Glomerular endothelial cell (primary cell): ENCODE measurements at regions not wholly inside any gene's neighbourhood (a gene's known extent, or its start where the extent isn't known, plus 50 kb on each side); places are given as distances from the start of the nearest gene placed in this dataset.

Experiments used
- DNase-seq: peaks from one replicate; pipeline ENCODE4 v3.0.0-alpha.2; 2011; ENCODE audit warnings: low read depth, low spot score; ENCODE audit errors: extremely low read depth

DNA sequence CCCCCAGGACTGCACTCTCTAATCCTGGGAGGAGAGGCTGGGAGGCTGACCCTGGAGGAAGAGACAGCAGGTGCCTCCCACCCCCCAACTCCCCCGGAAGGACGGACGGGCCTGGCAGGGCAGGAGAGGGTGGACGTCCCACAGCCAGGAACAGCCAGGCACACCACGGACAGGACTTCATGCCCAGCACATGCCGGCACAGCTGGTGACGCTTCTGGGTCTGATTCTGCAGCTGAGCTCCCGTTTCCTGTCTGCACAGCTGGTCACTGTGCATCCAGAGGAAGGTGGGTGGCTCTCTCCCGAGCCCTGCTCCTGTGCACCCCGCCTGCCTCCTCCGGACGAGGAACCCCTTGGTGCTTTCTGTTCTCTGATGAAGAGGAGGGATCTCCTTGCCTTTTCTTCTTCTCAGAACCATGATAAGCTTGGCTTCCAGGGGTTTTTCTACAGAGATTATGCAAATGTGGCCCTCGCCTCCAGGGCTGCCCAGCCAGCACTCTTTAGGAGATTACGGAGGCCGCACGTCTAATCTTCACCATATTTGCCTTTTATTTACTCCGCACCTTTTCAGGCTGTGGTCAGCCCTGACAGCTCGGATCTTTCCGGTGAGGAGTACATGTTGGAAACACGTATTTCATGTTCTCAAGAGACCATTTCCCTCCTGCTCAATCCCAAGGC lies 1295.8 kb downstream of the BRD1 start:
- DNase-seq: no peak

DNA sequence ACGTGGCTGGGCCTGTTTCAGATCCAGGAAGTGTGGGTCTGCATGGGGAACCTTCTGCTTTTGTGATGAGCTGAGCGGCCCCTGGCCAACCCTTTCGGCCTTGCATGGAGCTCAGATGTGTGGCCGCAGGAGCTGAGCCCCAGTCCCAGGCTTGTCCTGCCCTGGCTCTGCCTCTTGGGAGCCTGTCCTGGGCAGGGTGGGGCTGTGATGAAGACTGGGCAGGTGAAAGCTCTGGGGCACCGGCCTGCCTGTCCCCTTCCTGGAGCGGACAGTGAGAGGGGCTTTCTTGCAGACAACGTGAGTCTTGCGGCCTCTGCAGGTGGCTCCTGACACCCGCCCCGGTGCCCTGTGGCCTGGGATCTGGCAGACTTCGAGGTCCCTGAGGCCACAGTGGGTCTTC lies 1296.6 kb downstream of the BRD1 start:
- no peak for DNase-seq

DNA sequence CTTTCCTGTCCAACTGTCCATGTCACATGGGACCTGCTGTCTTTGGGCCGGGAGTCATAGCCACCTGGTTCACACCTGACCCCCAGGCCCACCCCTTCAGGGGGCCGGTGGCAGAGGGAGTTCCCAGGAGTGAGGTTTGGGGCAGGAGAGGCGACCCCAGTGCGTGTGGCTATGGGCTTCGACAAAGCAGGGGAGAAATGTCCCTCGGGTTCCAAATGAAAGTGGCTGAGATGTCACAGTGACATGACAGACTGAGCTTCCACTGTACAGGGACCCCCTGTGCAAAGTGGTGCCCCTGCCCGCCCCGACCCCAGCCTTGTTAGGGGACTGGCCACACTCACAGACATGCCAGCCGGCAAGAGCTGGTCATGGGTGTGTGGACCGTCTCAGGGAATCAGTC lies 1297.0 kb downstream of the BRD1 start:
- DNase-seq: no peak

DNA sequence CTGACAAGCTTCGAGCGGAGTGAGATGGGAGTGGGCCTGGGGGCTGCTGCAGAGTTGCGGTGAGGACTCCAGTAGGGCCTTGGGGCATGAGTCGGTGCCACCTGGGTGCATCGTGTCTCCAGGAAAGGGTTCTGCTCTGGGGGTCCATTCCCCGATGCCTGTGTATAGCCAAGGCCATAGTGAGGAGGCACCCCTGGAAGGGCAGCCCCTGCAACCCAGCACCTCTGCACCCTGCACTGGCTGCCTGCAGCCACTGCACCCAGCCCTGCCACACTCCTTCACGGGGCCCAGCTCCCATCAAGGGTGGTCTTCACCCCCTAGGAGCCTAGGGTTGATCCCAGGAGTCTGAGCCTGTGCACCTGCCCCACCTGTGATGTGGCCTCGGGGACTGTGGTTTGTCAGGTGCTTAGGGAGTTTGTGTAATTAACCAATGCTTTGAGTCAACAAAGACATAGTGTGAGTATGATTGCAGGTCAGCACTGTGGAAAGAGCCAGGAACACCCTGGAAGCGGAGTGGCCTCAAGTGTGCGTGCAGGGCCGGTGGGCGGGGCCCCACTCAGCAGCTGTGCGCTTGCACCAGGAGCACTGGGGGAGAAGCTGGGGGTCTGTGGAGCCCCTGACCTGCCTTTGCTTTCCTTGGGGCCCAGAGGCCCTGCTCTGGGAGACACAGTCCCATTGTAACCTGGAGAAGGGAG lies 1299.3 kb downstream of the BRD1 start:
- no peak for DNase-seq

DNA sequence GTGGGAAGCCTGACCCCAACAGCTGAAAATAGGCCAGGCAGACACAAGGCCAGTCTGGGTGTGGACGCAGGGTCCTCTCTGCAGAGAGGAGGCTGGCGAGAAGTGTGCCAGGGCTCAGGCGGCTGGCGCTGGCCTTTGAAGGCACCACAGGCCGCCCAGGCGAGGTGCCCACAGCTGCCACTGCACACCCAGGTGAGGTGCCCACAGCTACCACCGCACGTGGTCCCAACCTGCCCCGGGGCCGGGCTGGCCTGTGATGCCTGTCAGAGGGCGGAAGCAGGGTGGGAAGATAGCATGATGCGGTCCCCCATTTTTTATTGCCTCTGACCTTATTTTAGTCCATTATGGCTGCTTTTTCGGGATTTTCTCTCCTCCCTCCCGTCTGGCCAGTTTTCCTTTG lies 1303.9 kb downstream of the BRD1 start:
- DNase-seq: no peak

DNA sequence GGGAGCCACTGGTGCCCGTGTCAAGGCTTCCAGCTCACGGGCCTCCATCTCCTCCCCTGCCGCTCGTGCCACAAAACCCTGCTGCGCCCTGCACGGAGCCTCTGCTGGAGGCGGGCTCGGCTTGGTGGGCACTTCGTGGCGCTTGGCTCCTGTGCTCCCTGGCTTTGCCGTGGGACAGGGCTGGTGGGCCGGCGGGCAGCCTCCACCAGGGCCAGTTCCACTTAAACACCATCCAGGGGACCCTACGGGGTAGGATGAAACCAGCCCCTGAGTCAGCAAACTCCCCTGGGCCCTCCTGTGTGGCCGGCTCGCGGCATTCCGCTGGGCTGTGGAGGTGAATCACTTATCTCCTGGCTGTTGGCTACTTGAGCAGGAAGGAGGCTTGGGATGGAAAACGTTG lies 1304.6 kb downstream of the BRD1 start:
- no peak for DNase-seq

DNA sequence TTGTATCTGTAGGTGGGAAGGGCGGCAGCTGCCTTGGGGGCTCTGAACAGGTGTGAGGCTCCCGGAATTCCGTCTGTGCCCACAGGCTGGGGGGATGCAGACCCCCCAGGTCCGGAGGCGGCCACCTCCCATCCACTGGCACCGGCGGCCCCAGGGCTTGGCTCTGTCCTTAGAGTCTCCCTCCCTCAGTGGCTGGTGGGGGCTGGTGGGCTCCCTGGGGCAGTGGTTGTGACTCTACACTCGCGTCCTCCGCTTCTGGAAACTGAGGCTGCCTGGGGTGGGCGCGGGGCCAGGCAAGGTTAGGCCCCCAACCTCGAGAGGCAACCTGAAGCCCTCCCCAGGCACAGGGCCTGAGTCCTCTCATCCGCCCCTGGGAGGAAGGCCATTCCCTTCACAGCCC lies 1305.4 kb downstream of the BRD1 start:
- DNase-seq: no peak

DNA sequence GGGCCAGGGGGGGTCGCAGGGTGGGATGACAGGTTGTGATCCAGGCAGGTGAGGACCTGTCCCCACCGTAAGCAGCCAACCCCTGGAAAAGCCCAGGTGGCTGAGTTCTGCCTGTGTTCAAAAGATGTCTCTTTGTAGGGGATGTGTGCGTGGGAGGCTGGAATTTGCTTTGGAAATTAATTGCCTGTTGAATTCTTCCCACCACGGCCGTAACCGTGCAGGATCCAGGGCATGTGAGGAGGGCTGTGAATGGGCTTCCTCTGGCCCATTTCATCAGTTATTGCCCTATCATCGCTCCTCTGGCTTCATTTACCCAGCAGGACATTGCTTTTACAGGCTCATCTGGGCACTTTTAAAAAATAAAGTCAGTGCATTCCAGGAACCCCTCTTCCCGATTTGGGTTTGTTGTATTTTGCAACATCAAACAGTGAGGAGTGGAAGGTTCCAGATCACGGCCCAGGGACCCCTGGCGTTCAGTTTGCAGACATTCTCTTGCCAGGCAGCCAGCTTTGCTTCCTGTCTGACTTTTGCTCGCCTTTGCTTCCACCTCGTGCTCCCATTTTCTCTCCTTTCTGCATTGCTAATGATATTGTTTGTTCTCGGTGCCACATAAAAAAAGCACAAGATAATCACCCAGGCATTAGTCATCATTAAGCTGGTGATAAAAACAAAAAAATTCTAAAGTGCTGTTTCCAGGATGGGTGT lies 1306.6 kb downstream of the BRD1 start:
- DNase-seq: no peak

DNA sequence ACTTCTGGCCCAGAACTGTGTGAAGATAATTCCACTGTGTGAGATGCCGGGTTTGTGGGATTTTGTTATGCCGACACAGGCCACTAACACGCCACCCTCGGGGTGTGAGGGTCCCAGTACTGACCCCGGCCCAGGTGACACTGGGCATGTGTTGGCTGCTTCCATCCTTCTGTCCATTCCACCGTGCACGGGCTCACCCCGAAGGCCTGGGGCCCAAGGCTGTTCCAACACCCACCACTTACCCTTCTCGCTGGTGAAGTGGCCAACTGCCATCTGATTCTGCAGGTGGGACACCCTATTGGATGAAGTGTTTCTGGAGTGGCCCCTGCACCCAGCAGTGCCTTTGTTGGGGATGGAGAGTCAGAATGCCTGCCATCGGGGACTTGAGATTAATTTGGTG lies 1307.5 kb downstream of the BRD1 start:
- no peak for DNase-seq

DNA sequence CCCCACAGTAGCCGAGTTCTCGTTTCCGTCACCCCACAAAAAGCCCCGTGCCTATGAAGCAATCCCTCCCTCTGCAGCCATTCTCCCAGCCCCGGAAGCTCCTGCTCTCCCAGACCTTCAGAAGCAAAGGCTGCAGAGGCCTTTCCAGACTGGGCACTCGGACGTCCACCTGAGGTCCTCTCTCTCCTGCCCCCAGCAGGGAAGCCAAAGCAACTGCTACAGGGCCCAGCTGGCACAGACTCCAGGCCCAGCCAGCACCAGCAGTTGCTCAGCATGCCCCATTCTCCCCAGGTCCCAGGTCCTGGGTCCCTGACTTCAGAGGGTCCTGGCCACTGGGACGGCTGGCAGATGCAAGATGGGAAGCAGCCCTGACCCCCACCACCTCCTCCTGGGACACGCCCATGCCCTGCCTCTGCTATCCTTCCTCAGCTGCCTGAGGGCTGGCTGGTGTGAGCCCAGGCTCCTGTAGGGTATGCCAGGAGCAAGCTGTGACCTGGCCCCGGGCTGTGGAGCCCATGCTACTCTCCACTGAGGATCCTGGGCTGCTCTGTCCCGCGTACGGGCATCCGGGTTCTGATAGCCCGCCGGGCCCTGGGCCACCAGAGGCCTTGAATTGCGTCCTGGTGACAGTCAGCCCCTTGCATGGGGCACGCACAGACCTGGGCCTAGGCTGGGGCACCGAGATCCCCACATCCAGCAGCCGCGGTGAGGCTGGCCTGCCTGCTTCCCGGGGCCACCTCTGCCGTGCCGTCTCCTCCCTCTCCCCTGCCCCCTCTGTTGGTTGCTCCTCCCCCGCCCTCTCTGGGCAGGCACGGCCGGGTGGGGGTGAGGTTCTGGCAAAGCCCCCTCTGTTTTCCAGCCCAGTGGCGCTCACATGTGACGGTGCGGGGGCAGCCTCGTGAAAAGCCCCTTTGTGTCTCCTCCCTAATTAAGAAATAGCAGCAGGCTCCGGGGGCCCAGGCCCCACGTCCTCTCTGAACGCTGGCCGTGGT lies 1310.3 kb downstream of the BRD1 start:
- DNase-seq: no peak

DNA sequence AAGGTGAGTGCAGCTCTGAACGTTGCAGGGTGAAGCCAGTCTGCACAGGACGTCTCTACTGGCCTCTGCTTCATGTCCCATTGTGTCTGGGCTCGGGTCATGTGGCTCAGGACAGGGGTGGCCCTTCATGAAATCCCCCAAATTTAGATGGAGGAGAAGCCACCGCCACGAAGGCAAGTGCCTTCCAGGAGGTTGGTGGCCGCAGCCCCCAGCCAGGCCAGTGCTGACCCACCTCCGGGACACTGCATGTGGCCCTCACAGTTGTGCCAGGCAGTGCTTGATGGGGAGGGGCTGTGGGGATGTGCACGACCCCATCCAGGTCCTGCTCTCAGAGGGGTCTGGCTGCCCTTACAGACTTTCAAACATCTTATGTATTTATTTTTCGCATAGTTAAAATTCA lies 1311.1 kb downstream of the BRD1 start:
- DNase-seq: no peak

DNA sequence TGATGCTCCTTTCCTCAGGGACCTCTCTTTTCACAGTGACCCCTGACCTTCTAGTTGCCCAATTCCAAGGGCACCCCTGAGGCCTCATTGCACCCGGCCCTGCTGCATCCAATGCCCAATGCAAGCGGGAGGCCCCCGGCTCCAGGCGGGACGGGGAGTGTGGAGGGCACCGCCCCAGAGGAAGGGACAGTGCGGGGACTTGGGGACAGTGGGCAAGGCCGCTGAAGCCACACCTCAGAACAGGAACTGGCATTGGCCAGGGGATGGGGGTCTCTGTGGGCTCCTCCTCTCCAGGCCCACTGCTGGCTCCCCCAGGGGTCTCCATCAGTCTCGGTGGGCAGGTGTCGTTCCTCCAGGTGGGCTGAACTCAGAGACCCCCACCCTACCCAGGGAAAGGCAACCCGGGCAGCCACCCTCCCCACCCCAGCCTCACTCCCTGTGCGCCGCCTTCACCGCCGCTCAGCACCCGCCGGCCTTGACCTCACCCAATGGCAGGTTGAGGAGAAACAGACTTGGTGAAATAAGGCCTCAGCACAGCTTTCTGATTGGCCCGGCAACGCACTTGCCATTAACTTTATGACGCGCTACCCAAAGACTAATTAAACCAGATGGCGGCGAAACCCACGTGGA lies 1312.0 kb downstream of the BRD1 start:
- no peak for DNase-seq

DNA sequence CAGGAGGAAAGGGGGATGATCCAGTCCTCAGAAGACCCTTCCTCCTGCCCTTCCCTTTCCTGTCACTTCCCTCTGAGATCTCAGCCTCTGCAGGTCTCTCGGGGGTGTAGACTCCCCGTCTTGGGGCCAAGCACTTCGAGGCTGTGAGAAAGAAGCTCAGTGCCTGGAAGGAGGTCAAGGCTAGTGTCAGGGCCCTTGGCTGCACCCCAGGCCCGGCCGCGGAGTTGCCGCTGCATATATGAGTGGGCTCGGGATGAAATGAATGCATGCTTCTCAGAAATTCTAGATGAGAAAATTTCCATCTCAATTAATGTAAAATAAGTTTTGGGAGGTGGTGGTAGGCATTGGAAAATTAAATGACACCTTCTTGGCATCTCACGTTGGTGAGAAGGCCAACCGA lies 1313.7 kb downstream of the BRD1 start:
- no peak for DNase-seq

DNA sequence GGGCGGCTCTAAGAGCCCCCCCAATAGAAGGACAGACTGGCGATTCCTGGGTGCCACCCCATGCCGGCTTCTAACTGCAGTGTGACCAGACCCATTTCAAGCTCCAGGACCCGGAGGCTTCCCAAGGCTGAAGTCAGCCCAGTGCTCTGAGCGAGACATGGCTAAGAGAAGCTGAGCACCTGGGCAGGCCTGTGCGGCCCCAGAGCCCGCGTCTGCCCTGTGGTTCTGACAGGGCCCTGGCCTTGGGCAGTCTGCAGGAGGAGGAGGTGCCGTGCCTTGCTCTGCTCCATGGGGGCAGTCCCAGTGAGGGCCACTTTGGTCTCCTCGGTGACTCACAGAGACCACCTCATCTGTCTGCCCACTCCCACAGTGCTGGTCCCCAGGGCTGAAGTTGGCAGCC lies 1314.2 kb downstream of the BRD1 start:
- no peak for DNase-seq

DNA sequence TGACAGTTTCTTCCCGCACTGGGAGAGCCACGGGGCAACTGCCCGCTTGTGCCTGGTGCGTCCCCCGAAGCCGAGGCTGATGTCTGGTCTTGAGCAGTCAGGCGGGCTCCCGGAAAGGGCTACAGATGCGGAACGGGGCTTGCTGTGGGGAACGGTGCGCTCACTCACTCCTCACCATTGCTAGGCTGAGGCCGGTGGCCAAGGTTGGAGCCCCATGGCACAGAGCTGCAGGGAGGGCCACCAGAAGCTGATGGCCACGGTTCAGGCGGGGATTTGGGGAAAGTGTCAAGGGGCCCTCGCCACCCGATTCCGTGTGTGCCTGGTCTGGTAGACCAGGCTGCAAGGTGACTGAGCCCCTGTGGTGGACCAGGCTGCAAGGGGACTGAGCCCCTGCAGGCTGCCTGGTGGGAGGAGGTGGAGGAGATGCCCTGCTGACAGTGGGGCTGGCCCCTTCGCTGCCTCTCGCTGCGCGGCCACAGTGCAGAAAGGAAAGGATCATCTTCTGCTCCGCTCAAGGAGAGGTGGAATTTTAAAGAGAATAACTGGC lies 1315.8 kb downstream of the BRD1 start:
- no peak for DNase-seq

DNA sequence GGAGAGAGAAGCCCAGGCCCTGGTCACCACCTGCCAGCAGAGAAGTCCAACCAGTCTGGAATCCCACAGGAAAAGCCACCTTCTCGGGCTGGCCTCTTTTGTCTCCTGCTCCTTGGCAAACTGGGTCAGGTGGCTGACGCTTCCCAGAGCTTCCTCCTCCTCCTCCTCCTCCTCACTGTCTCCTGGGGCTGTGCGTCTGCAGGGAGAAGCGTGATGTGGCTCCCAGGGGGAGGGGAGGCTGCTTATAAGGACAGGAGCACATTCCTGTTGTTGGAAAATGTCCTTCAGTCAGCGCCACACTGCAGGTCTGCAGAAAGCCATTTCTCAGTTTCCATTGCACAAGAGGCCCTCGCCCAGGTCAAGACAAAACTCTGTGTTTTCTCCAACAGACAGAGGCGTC lies 1316.5 kb downstream of the BRD1 start:
- DNase-seq: no peak

DNA sequence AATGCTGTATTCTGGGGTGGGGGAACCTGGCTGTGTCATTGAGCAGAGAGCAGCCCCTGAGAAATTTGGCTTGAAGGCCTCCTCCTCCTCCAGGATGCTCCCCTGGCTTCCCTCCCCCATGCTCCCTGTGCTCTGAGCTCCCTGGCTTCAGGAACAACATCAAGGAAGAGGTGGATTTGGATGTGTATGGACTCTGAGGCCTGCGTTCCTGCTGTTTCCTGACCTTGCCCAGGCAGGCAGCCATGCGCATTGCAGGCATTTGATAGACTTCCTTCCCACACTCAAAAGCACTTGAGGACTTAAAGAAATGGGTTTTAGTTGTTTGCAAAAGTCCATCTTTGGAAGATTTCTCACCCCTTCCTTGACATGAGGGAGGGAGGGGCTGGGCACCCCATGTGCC lies 1317.1 kb downstream of the BRD1 start:
- no peak for DNase-seq

DNA sequence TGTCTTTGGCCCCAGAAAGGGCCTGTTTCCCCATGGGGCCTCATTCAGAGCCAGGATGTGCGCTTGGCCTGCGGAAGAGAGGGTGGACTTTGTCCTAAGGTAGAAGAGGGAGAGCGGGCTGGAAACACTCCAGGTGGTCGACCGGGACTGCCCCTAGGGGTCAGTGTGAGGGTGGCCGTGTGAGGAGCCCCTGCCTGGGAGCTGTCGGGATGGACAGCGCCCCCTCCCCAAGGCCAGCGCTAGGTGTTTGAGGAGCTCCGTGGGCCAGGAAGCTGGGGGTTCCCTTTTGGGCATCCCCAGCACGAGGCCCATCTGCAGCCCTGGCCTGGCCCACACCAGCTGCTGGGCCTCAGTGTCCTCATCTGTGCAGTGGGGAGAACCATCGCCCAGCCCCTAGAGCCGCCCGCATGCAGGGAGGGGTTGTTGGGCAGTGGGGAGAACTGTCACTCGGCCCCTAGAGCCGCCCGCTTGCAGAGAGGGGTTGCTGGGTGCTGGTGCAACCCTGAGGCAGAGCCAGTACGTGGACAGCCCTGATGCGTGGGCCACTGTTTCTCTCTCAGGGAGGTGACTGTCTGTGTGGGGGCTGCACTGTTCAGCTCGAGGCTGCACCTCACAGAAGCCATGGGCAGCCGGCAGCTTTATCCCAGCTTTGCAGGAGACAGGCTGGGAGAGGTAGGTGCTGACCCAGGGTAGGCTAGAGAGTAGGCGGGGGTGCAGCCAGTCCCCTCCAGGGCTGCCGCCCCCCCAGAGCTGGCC lies 1319.9 kb downstream of the BRD1 start:
- DNase-seq: no peak

DNA sequence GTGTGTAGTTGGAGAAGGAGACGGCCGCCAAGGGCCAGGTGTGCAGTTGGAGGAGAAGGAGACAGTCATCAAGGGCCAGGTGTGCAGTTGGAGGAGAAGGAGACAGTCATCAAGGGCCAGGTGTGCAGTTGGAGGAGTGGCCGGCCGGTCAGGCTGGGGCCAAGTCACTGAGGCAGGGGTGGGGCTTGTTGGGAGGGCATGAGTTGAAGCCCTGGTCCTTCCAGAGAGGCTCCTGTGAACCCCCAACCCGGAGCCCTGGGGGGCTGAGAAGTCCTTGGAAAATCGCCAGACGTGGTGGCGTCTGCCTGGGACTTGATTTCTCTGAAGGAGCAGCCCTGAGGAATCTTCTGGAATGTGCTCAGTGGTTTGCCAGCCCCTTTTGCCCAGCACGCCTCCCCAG lies 1320.5 kb downstream of the BRD1 start:
- DNase-seq: no peak
